GM18873 (cell line): ENCODE measurements at regions not wholly inside any gene's neighbourhood (a gene's known extent, or its start where the extent isn't known, plus 50 kb on each side); places are given as distances from the start of the nearest gene placed in this dataset.
"Not testable (repeated sequence)": the region's sequence is repeated elsewhere in the genome, so short reads cannot be mapped to it uniquely, and the experiment has no call there.

Source experiments
- ATAC-seq: cut with Tn5 transposase; IDR thresholded peaks from one replicate; pipeline ENCODE4 v1.9.1; 2021; ENCODE audit warnings: mild to moderate bottlenecking, moderate library complexity, moderate number of reproducible peaks; ENCODE audit not compliant: unreplicated experiment, low FRiP score

- ATAC-seq, result not testable (repeated sequence)
Measured at GRCh38 chrX:35221391-35221790, 278.8 kb downstream of the FAM47B start.

GRCh38 chrX:35244088-35244741 is 301.6 kb downstream of the FAM47B start:
- ATAC-seq, result no peak

- ATAC-seq, result no peak
Measured at GRCh38 chrX:35244796-35245508, 302.4 kb downstream of the FAM47B start.

GRCh38 chrX:35251226-35251625 is 308.6 kb downstream of the FAM47B start:
- ATAC-seq, result no peak

- no peak for ATAC-seq
Measured at GRCh38 chrX:35276115-35276514, 333.5 kb downstream of the FAM47B start.

GRCh38 chrX:35285289-35285962 is 342.8 kb downstream of the FAM47B start:
- no peak for ATAC-seq

GRCh38 chrX:35288657-35289056 is 346.1 kb downstream of the FAM47B start:
- no peak for ATAC-seq

GRCh38 chrX:35289952-35290351 is 347.4 kb downstream of the FAM47B start:
- ATAC-seq, result no peak

- no peak for ATAC-seq
Measured at GRCh38 chrX:35291013-35291412, 348.4 kb downstream of the FAM47B start.

- ATAC-seq, result no peak
Measured at GRCh38 chrX:35292522-35292921, 349.9 kb downstream of the FAM47B start.

GRCh38 chrX:35305037-35305436 is 362.4 kb downstream of the FAM47B start:
- not testable (repeated sequence) for ATAC-seq

- no peak for ATAC-seq
Measured at GRCh38 chrX:35339796-35340195, 397.2 kb downstream of the FAM47B start.

GRCh38 chrX:35340465-35340864 is 397.9 kb downstream of the FAM47B start:
- no peak for ATAC-seq

- no peak for ATAC-seq
Measured at GRCh38 chrX:35351212-35351611, 408.6 kb downstream of the FAM47B start.

- no peak for ATAC-seq
Measured at GRCh38 chrX:35351795-35352483, 409.3 kb downstream of the FAM47B start.

GRCh38 chrX:35357656-35358055 is 415.1 kb downstream of the FAM47B start:
- ATAC-seq, result no peak

- no peak for ATAC-seq
Measured at GRCh38 chrX:35362866-35363265, 420.3 kb downstream of the FAM47B start.

GRCh38 chrX:35374116-35374515 is 424.0 kb upstream of the MAGEB16 start:
- no peak for ATAC-seq

GRCh38 chrX:35380808-35381700 is 417.1 kb upstream of the MAGEB16 start:
- ATAC-seq, result peak; percentile 71

GRCh38 chrX:35381709-35382108 is 416.4 kb upstream of the MAGEB16 start:
- not testable (repeated sequence) for ATAC-seq
